Upper lobe of left lung (tissue), 4 donors: ENCODE measurements at regions not wholly inside any gene's neighbourhood (a gene's known extent, or its start where the extent isn't known, plus 50 kb on each side); places are given as distances from the start of the nearest gene placed in this dataset.

Experiments used
- EP300 ChIP-seq, 4 donors: sonication (generic); formaldehyde crosslinking; IDR thresholded peaks; one replicate each; pipeline ENCODE4 v1.5.1; 2017; ENCODE audit warnings: antibody characterized with exemption in 4 of 4, control low read depth in 2 of 4
- POLR2A ChIP-seq, 4 donors: fragments of 450-650 bp; IDR thresholded peaks; one replicate each; pipeline ENCODE4 v1.5.1; 2016 to 2017; ENCODE audit warnings: antibody characterized with exemption in 4 of 4, mild to moderate bottlenecking in 2 of 4
- TF ChIP-seq, protein P1 (sequence below), 6 experiments: fragments of 450-650 bp in 4 of 6; fragments of 200-600 bp in 2 of 6; sonication (generic) in 2 of 6; IDR thresholded peaks; one replicate each; pipeline ENCODE4 v1.5.1; 2016 to 2019; ENCODE audit warnings: antibody characterized with exemption in 6 of 6

DNA sequence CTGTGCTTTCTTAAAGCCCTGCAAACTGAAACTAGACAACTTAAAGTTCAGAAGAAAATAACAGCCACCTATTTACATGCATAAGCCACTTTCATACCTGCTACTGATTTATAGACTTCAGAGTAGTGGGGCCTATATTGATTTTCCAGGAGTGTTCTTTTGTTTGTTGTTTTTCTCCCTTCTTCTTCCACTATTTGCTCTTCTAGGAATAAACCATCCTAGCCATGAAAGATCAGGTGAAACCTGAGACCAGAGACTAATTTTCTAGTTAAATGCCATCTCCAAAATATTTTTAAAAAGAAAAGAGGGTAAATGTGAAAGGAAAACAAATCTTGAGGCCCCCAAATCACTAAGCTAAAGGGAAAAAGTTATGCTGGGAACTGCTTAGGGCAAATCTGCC is 72.4 kb upstream of the C1GALT1 start:
- TF ChIP-seq, protein P1, sequence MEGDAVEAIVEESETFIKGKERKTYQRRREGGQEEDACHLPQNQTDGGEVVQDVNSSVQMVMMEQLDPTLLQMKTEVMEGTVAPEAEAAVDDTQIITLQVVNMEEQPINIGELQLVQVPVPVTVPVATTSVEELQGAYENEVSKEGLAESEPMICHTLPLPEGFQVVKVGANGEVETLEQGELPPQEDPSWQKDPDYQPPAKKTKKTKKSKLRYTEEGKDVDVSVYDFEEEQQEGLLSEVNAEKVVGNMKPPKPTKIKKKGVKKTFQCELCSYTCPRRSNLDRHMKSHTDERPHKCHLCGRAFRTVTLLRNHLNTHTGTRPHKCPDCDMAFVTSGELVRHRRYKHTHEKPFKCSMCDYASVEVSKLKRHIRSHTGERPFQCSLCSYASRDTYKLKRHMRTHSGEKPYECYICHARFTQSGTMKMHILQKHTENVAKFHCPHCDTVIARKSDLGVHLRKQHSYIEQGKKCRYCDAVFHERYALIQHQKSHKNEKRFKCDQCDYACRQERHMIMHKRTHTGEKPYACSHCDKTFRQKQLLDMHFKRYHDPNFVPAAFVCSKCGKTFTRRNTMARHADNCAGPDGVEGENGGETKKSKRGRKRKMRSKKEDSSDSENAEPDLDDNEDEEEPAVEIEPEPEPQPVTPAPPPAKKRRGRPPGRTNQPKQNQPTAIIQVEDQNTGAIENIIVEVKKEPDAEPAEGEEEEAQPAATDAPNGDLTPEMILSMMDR (IDR thresholded peaks at IDR 0.05), result no peak
- TF ChIP-seq POLR2A (IDR thresholded peaks at IDR 0.05) (no peak), EP300 (IDR thresholded peaks at IDR 0.05) (no peak)
